Fibroblast of skin of right biceps (primary cell): ENCODE measurements at regions not wholly inside any gene's neighbourhood (a gene's known extent, or its start where the extent isn't known, plus 50 kb on each side); places are given as distances from the start of the nearest gene placed in this dataset.

Source experiments
- DNase-seq: peaks from one replicate; pipeline ENCODE4 v3.0.0-alpha.2; 2013

- no peak for DNase-seq
Measured at GRCh38 chr5:107263387-107264018, 407.2 kb downstream of the EFNA5 start.

- no peak for DNase-seq
Measured at GRCh38 chr5:107257885-107258520, 412.7 kb downstream of the EFNA5 start.

DNA sequence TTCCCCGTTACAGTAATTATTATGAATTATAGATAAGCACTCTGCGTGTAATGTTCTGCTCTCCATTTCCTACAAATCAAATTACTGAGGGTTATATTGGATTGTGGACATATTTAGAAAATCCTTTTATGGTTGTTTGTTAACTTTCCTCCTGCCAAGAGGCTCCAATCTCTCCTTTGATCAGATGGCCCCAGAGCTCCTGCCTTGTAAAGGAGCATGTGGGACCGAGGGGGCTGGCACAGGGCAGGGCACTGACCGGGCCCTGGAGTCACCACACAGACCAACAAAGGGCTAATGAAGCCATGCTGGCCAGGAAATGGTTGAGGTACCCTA lies 415.9 kb downstream of the EFNA5 start:
- no peak for DNase-seq

DNA sequence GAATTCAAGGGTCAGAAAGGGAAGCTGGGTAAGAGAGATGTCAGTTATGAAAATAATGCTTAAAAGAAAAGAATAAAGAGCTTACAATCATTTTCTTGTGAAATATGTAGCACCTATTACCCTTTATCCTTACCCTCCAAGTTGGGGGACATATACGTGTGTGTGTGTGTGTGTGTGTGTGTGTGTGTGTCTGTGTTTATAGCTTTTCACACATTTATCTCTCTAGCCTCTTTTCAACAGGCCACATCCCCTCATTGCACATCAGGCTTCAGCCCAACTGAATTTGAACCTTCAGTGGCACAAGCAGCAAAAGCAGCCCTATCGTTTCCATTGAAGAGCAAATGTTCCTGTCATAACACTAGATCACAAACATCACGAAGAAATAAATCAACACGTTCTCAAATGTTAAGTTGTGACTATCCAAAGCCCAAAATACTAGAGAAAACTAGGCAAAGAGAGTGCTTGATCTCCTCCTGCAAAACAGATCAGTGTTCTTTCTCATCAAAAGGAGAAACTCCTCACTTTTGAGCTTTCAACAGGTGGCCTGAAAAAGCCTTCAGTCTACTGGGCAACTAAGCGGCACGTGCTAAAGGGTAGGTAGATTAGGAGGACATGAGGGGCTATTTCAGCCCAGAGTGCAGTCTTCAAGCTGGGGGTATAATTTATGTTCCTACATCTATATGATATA lies 416.4 kb downstream of the EFNA5 start:
- no peak for DNase-seq

DNA sequence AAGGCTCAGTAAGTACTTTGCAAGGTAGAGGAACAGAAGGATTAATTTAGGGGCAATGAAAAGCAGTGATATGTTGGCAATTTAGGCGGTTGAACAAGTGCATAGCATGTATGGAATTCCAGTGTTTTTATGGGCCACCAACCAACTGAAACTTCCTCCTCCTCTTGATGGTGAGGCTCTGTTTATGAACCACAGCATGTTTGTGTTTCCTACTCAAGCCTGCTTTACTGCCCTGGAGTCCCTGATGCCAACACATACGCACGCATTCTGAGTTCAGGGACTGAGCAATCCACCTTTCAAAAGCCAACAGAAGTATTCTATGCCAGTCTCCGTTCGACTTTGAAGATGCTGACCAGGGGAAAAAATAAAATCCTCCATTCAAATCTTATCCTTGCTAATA lies 417.5 kb downstream of the EFNA5 start:
- DNase-seq, result no peak

DNA sequence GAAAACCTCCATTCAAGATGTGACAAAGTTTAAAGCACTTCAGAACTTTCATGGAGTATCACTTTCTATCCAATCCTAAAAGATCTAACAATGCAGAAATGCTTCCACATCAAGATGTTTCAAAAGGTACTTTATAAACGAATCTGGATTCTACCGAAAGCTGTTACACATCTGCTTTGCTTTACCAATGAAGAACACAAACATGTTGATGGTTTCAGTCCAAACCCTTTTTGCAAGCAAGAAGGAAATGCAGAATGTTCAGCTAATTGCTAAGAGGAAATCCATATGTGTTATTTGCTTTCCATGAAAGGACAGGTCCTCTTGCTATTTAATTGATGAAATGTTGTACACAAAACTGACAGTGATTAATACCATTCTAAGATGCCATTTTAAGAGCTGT lies 419.6 kb downstream of the EFNA5 start:
- no peak for DNase-seq

DNA sequence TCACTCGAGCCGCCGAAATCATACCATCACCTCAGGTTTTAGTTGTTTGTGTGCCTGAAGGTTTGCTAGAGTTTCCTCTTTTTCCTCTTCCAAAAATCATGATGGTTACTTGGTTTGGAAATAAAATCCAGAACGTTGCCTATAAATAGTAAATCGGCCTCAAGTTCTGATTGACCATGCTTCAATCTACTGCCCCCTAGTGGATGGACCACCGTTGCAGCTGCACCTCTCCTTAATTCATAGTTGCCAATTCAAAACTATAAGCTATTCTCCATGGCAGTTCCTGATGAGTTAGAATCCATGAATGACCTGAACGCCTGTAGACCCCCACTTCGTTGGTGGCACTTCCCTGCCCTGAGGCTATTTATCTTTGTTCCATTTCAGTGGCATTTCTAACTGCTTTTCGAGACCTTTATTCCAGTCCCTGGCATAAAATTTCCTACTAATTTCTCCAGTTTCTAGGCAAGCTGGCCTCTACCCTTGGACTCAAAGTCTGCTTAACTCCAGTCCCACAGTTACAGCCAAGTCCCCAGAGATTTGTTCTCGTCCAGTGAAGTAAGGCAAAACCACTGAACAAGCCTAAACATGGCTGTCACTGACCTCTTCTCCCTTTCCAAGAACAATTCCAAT lies 422.6 kb downstream of the EFNA5 start:
- peak; percentile 36 for DNase-seq

DNA sequence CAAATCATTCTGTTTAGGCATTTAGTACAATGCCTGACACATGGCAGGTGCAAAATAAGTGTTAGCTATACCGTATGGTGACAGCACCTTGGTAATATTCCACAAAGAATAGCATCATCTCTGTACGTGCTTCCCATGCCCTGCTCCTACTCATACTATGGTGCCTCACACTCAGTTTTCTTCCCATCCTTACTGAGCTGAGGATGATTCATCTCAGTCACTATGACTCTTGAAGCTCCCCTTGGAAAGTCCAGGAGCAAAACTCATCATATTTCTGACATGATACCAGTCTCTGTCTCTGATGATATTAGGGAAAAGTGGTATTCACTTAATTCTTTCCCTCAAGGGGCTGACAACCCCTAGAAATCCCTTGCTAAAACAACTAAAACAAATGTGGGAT lies 423.3 kb downstream of the EFNA5 start:
- DNase-seq, result peak; percentile 34

GRCh38 chr5:107243220-107243579 lies 427.5 kb downstream of the EFNA5 start:
- DNase-seq, result no peak

DNA sequence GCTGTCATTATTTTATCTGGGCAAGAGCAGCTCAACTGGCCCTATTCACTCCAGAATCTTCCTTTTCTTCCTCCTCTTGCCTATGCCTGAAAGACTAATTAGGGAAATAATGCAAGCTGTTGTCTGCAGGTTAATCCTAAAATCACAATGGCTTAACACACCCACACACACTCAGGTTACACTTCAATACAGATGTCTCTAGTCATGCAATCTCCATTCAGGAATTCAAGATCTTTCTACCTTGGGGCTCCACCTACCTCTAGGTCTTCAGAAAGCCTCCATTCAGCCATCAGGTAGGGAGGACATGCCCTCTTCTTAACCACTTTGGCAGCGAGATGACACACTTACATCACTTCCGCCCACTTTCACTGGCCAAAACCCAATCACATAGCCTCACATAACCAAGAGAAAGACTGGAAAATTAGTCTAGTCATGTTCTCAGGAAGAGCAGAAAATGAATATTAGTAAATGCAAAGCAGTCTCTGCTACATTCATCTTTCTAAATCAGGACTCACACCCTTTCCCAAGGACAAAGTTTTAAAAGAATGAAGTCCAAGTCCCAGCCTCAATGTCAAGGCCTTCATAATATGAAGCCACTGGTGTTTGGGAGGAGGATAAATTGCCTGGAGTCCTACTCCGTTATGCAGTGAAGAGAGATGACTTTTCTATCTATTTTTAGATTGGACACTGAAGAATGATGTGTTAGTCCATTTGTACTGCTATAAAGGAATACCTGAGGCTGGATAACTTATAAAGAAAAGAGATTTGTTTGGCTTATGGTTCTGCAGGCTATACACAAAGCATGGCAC lies 428.1 kb downstream of the EFNA5 start:
- no peak for DNase-seq

GRCh38 chr5:107241841-107242240 lies 428.9 kb downstream of the EFNA5 start:
- DNase-seq, result no peak

DNA sequence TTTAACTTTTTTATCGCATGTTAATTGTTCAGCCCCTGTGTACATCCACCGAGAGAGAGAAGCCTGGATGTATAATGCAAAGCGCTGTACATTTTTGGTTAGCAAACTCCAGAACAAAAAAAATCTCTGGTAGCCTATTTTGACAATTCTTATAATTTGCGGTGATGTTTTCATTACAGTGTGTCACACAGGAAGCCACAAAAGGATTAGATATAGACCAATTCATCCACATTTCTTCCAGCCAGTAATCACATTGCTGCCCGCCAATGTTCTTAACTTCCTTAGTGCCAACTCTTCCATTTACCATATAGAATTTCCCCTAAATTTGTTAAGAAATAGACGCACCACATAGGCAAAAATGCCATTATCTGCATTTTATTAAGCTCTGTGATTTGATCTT lies 435.6 kb downstream of the EFNA5 start:
- DNase-seq, result no peak

DNA sequence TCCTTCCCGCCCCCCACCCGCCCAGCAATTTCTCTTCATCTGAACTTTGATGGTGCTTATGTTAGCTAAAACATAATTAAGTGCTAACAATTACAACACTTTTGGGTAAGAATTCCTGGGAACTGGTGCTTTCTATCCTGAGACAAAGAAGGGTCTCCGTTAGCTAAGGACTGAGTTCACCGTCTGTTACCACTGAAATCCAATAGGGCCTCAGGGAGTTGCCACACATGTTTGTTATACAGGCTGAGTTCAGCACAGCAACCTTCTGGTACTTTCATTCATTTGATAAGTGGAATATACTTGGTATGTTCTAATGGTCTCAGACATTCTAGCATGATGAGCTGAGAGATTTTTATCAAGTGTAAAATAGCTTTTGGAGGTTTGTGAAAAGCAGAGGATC lies 437.9 kb downstream of the EFNA5 start:
- no peak for DNase-seq

DNA sequence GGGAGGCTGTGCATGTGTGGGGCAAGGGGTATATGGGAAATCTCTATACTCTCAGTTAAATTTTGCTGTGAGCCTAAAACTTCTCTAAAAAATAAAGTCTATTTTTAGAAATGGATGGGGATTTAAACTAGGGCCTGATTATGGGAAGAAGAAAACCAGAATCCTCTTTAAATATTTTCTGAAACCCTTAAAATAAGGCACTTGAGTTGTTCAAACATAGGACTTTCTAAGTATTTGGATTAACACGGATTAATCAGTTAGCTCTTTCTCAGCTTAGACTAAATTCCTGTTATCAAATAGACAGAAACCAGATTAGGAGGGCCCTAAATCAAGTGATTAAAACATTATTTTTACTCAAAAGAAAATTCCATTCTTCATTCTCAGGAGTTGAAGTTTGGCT lies 438.4 kb downstream of the EFNA5 start:
- DNase-seq, result no peak

DNA sequence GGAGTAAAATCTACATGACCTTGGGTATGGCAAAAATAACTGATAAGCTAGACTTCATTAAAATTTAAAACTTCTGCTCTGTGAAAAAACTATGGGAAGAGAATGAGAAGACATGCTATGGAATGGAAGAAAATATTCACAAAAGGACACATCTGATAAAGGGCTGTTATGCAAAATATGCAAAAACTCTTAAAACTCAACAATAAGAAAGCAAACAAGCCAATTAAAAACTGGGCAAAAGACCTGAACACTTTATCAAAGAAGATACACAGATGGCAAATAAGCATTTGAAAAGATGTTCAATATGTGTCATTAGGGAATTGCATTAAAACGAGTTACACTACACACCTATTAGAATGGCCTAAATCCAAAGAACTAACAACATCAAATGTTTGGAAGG lies 439.5 kb downstream of the EFNA5 start:
- no peak for DNase-seq

GRCh38 chr5:107230367-107230766 lies 440.4 kb downstream of the EFNA5 start:
- DNase-seq, result no peak

- no peak for DNase-seq
Measured at GRCh38 chr5:107228226-107228625, 442.5 kb downstream of the EFNA5 start.

DNA sequence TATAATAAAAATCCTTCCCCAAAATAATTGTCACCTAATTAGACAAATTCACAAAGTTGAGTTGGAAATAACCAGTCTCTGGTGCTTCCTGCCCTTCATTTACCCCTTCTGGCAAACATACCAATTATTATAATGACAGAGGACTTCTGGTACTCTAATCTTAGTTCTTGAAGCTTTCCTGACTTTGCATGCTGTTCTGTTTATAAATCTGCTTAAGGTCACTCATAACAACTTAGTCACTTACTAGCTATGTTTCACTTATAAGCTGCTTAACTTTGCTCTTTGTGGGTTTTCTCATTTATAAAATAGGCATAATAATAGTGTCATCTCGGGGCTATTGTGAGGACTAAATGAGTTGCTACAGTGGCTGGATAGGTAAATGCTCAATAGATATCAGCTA lies 446.5 kb downstream of the EFNA5 start:
- DNase-seq, result no peak

GRCh38 chr5:107223066-107223465 lies 447.7 kb downstream of the EFNA5 start:
- no peak for DNase-seq

DNA sequence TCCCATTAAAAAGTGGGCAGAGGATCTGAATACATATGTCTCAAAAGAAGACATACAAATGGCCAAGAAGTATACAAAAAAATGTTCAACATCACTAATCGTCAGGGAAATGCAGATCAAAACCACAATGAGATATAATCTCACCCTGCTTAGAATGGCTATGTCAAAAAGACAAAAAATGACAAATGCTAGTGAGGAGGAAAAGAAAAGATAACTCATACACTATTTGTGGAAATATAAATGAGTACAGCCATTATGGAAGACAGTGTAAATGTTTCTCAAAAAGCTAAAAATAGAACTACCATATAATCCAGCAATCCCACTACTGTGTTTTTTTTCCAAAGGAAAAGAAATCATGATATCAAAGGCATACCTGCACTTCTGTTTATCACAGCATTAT lies 450.7 kb downstream of the EFNA5 start:
- DNase-seq, result peak; percentile 24

GRCh38 chr5:107218457-107219193 lies 452.1 kb downstream of the EFNA5 start:
- peak; percentile 71 for DNase-seq

DNA sequence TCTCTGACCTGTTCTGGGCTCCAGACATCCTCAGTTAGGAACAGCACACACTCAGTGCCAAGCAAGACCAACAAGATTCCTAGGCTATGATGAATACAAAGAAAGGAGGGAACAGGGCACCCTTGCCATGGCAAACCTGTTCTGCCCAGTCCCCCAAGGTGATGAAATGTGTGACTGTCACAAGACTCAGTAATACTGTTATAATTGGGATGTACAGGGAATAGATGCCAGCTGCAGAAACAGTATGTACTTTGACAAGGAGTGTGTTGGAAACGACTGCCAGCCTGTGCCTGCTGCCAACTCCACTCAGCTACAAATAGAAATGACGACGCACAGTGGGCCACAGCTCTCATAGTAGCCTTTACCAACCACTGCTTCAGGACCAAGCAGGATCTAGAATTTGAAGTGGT lies 453.0 kb downstream of the EFNA5 start:
- no peak for DNase-seq

GRCh38 chr5:107216587-107216986 lies 454.1 kb downstream of the EFNA5 start:
- DNase-seq, result no peak
